Subcutaneous abdominal adipose tissue (tissue), 5 donors: ENCODE measurements at regions not wholly inside any gene's neighbourhood (a gene's known extent, or its start where the extent isn't known, plus 50 kb on each side); places are given as distances from the start of the nearest gene placed in this dataset.
A peak's percentile ranks its signal among the peaks of the same experiment; 100 is the strongest.
"Not testable (repeated sequence)": the region's sequence is repeated elsewhere in the genome, so short reads cannot be mapped to it uniquely, and the experiment has no call there.

Source experiments
- H3K27ac ChIP-seq: one replicate; pipeline ENCODE4 v1.7.0; 2013; ENCODE audit warnings: low read depth, mild to moderate bottlenecking, inconsistent platforms, low read length, moderate library complexity
- H3K27me3 ChIP-seq, 5 donors: one replicate each; pipeline ENCODE4 v1.7.0; 2013; ENCODE audit warnings: low read length in 5 of 5, inconsistent platforms in 1 of 5; ENCODE audit not compliant: control insufficient read depth in 5 of 5, insufficient read depth in 4 of 5
- H3K36me3 ChIP-seq, 5 donors: one replicate each; pipeline ENCODE4 v1.7.0; 2013; ENCODE audit warnings: low read length in 5 of 5; ENCODE audit not compliant: control insufficient read depth in 5 of 5, insufficient read depth in 5 of 5
- H3K4me1 ChIP-seq, 5 donors: one replicate each; pipeline ENCODE4 v1.7.0; 2013; ENCODE audit warnings: low read length in 5 of 5, mild to moderate bottlenecking in 3 of 5, moderate library complexity in 1 of 5; ENCODE audit not compliant: control insufficient read depth in 5 of 5, insufficient read depth in 5 of 5
- H3K4me3 ChIP-seq, 5 donors: one replicate each; pipeline ENCODE4 v1.7.0; 2013; ENCODE audit warnings: low read length in 5 of 5, low read depth in 1 of 5
- H3K9ac ChIP-seq, 5 donors: one replicate each; pipeline ENCODE4 v1.7.0; 2013; ENCODE audit warnings: low read length in 5 of 5, mild to moderate bottlenecking in 4 of 5, moderate library complexity in 3 of 5
- H3K9me3 ChIP-seq, 5 donors: one replicate each; pipeline ENCODE4 v1.7.0; 2013; ENCODE audit warnings: low read length in 5 of 5; ENCODE audit not compliant: control insufficient read depth in 5 of 5
- donor health status: healthy.
- donor health status: healthy.
- donor health status: healthy.
- donor health status: healthy.
- donor health status: healthy.

GRCh38 chr4:132125131-132125530 is 1024.0 kb upstream of the PCDH10 start:
- Histone ChIP-seq H3K36me3 (no peaks in the 10 kb centered on the region), H3K4me3 (no peak overlapping the region), H3K27ac (no peak overlapping the region), H3K9me3 (peaks cover 0 to 3% (median 0%) of the 10 kb centered on the region in 5 donors), H3K4me1 (no peaks in the 10 kb centered on the region), H3K9ac (no peak overlapping the region), H3K27me3 (no peaks in the 10 kb centered on the region)

DNA sequence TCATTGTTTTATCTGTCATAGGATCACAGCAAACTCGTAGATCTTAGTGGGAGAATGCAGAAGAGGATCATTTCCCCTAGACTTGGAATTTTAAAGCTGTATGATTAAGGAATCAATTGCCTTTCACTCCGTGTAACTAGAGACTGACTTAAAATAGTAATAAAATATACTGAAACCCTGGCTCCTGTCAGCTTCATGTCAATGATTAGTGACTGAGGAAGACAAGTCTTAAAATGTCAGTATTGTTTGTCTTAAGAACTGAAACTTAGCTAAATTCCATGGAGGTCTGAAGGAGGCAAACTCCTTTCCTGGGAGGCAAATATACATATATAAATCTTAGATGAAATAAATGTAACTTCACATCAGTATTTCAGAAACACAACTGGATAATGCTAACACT is 1016.7 kb upstream of the PCDH10 start:
- H3K4me1 ChIP-seq = no peaks in the 10 kb centered on the region
- H3K9ac ChIP-seq = no peak overlapping the region
- H3K4me3 ChIP-seq = no peak overlapping the region
- H3K9me3 ChIP-seq = peaks cover 0 to 9% (median 3%) of the 10 kb centered on the region in 5 donors
- H3K27me3 ChIP-seq = no peaks in the 10 kb centered on the region
- no peaks in the 10 kb centered on the region for H3K36me3 ChIP-seq
- H3K27ac ChIP-seq = no peak overlapping the region

GRCh38 chr4:132169660-132170059 is 979.4 kb upstream of the PCDH10 start:
- no peaks in the 10 kb centered on the region for H3K36me3 ChIP-seq
- no peak overlapping the region for H3K27ac ChIP-seq
- no peaks in the 10 kb centered on the region for H3K27me3 ChIP-seq
- peaks cover 0 to 5% (median 0%) of the 10 kb centered on the region in 5 donors for H3K9me3 ChIP-seq
- H3K4me3 ChIP-seq = no peak overlapping the region
- no peaks in the 10 kb centered on the region for H3K4me1 ChIP-seq
- H3K9ac ChIP-seq = no peak overlapping the region

DNA sequence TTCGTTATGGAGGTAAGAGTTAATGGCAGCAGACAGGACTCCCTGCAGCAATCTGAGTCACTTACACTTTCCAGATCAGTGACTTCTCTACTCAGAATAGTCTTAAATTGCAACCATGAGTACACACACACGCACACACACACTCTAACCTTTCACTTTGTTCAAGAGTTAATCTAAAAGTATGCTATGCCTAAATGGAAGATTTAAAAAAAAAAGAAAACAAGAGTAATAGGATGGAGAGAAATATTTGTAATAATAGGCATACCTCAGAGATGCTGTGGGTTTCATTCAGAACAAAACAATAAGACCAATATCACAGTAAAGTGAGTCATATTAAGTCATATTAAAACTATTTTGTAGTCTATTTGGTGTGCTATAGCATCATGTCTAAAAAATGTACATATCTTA is 969.1 kb upstream of the PCDH10 start:
- no peaks in the 10 kb centered on the region for H3K27me3 ChIP-seq
- no peak overlapping the region for H3K27ac ChIP-seq
- no peaks in the 10 kb centered on the region for H3K4me1 ChIP-seq
- no peak overlapping the region for H3K4me3 ChIP-seq
- no peak overlapping the region for H3K9ac ChIP-seq
- H3K9me3 ChIP-seq = peaks cover 0 to 10% (median 5%) of the 10 kb centered on the region in 5 donors
- H3K36me3 ChIP-seq = no peaks in the 10 kb centered on the region

- H3K27ac ChIP-seq = no peak overlapping the region
- no peak overlapping the region for H3K4me3 ChIP-seq
- H3K9ac ChIP-seq = no peak overlapping the region
- no peaks in the 10 kb centered on the region for H3K4me1 ChIP-seq
- no peaks in the 10 kb centered on the region for H3K36me3 ChIP-seq
- H3K27me3 ChIP-seq = no peaks in the 10 kb centered on the region
- H3K9me3 ChIP-seq = peaks cover 0 to 2% (median 0%) of the 10 kb centered on the region in 5 donors
Observed at GRCh38 chr4:132195176-132195575, 953.9 kb upstream of the PCDH10 start.

GRCh38 chr4:132203618-132204017 is 945.5 kb upstream of the PCDH10 start:
- no peak overlapping the region for H3K4me3 ChIP-seq
- H3K27me3 ChIP-seq = no peaks in the 10 kb centered on the region
- no peak overlapping the region for H3K27ac ChIP-seq
- no peaks in the 10 kb centered on the region for H3K9me3 ChIP-seq
- H3K4me1 ChIP-seq = no peaks in the 10 kb centered on the region
- no peaks in the 10 kb centered on the region for H3K36me3 ChIP-seq
- no peak overlapping the region for H3K9ac ChIP-seq

- no peak overlapping the region for H3K9ac ChIP-seq
- H3K27me3 ChIP-seq = no peaks in the 10 kb centered on the region
- H3K9me3 ChIP-seq = no peaks in the 10 kb centered on the region
- H3K4me1 ChIP-seq = no peaks in the 10 kb centered on the region
- H3K27ac ChIP-seq = no peak overlapping the region
- H3K4me3 ChIP-seq = no peak overlapping the region
- H3K36me3 ChIP-seq = no peaks in the 10 kb centered on the region
Observed at GRCh38 chr4:132214519-132214918, 934.6 kb upstream of the PCDH10 start.

GRCh38 chr4:132218406-132218805 is 930.7 kb upstream of the PCDH10 start:
- H3K9ac ChIP-seq = no peak overlapping the region
- no peaks in the 10 kb centered on the region for H3K4me1 ChIP-seq
- no peak overlapping the region for H3K4me3 ChIP-seq
- H3K27me3 ChIP-seq = no peaks in the 10 kb centered on the region
- H3K27ac ChIP-seq = no peak overlapping the region
- H3K9me3 ChIP-seq = peaks cover 0 to 3% (median 0%) of the 10 kb centered on the region in 5 donors
- H3K36me3 ChIP-seq = no peaks in the 10 kb centered on the region

DNA sequence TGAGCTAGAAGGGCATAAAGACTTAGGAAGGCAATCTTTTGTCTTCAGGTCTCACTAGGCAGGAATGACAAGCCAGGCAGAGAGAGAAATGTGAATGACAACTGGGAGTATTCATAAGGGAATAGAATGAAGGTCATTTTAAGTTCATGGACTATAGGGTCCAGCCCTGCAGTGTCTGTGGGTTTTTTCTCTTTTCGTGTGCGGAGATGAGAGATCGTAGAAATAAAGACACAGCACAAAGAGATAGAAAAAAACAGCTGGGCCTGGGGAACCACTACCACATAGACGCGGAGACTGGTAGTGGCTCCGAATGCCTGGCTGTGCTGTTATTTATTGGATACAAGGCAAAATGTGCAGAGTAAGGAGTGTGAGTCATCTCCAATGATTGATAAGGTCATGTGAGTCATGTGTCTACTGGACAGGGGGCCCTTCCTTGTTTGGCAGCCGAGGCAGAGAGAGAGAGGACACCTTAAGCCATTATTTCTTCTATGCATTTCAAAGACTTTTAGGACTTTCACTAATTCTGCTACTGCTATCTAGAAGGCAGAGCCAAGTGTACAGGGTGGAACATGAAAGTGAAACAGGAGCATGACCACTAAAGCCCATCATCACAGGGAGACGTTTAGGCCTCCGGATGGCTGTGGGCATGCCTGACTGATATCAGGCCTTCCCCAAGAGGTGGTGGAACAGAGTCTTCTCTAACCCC is 921.8 kb upstream of the PCDH10 start:
- H3K4me3 ChIP-seq = peak overlapping the region in 2 of 5 donors; percentile 36 to 55
- H3K4me1 ChIP-seq = peaks cover 0 to 3% (median 0%) of the 10 kb centered on the region in 5 donors
- H3K27ac ChIP-seq = no peak overlapping the region
- H3K27me3 ChIP-seq = no peaks in the 10 kb centered on the region
- no peak overlapping the region for H3K9ac ChIP-seq
- peaks cover 0 to 16% (median 7%) of the 10 kb centered on the region in 5 donors for H3K9me3 ChIP-seq
- H3K36me3 ChIP-seq = no peaks in the 10 kb centered on the region

DNA sequence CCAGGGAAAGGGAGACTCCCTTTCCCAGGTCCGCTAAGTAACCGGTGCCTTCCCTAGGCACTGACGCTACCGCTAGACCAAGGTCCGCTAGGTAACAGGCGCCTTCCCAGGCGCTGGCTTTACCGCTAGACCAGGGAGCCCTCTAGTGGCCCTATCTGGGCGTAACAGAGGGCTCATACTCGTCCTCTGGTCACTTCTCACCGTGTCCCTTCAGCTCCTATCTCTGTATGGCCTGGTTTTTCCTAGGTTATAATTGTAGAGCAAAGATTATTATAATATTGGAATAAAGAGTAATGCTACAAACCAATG is 921.3 kb upstream of the PCDH10 start:
- not testable (repeated sequence) for H3K9ac ChIP-seq, H3K27ac ChIP-seq, H3K4me1 ChIP-seq, H3K27me3 ChIP-seq, H3K36me3 ChIP-seq
- H3K4me3 ChIP-seq = peak overlapping the region in 2 of 5 donors; percentile 36 to 55
- H3K9me3 ChIP-seq = peaks cover 0 to 16% (median 7%) of the 10 kb centered on the region in 5 donors
